ENCODE measurements at regions not wholly inside any gene's neighbourhood (a gene's known extent, or its start where the extent isn't known, plus 50 kb on each side); places are given as distances from the start of the nearest gene placed in this dataset.

DNA sequence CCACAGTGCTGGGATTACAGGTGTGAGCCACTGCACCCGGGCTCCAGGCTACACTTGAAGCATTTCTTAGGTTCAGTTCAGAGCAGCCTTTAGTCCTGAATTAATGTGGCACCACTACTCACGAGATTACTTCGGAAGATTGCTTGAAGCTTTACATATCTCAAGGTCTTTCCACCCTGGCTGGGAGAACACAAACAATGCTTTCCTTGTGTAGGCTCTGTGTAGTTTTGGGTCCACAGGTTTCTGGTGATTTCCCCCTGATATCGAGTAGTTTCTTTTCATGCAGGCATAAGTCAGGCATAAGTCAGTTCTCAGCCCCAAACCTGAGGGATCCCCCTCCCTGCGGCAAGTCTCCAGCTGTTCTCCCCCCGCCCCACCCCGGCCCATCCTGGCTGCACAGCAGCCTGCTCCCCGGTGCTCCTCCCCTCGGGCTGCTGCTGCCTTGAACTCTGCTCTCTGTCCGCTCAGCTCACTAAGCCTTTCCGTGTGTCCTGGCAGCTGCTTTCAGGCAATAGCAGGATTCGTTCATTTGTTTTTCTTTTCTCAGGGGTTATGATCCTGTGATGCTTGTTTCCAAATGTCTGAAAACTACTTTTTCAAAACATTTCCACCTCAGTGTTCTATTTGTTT, 417.7 kb downstream of the TMEM121 start:
- no peaks in the 10 kb centered on the region for H3K79me2 ChIP-seq (ENCODE audit: insufficient read depth, low read length)
- no TSS peak for BruUV-seq (replicated peaks)
- POLR2A ChIA-PET: no interaction called here
- peak; percentile 68 for DNase-seq (ENCODE audit: low spot score)
- peak; percentile 51 for FAIRE-seq
- intact Hi-C loops (cut with micrococcal nuclease; ENCODE audit: unreplicated experiment): no loop called here
- H3K9ac ChIP-seq (ENCODE audit: insufficient read depth, low read depth, low read length): no peak overlapping the region; the same call in 1 of the 2 replicates
- H3K27ac ChIP-seq (ENCODE audit: extremely low read length, insufficient read depth, low read length): peak overlapping the region; percentile 58
- peaks cover 0 to 1% of the 10 kb centered on the region in 2 experiments; a peak in 1 of 5 replicates for H3K27me3 ChIP-seq (ENCODE audit: control insufficient read depth in 1 of 2, insufficient read depth in 2 of 2, low read length in 2 of 2)
- ATAC-seq: peak; percentile 90
- peaks cover 22% of the 10 kb centered on the region for H3K4me1 ChIP-seq (ENCODE audit: insufficient read depth, low read length)
- WGBS (ENCODE audit: low lambda C conversion rate): 2% methylated on average over 11 of the region's 12 CpGs
- in situ Hi-C loops (cut with HindIII; ENCODE audit: extremely low pct_ligation_motif_present, low pct_unique_long_range_greater_than_20kb): loop anchor here (10.0 kb wide), 1 partner anchor 269 kb away; no protein-coding TSS in a partner anchor
- no peaks in the 10 kb centered on the region for H3K36me3 ChIP-seq (replicated peaks in 1 of 2; ENCODE audit: control insufficient read depth in 1 of 2, insufficient read depth in 2 of 2, low read length in 2 of 2)
- H4K20me1 ChIP-seq (ENCODE audit: insufficient read depth, low read length): no peaks in the 10 kb centered on the region
- H3K4me3 ChIP-seq (replicated peaks in 1 of 3; ENCODE audit: insufficient read depth in 1 of 3, low read depth in 2 of 3, low read length in 3 of 3): peak overlapping the region in 2 of 3 experiments; percentile 17 to 54; a peak in 3 of 6 replicates
- H2AFZ ChIP-seq (ENCODE audit: low read length): no peak overlapping the region
- CTCF ChIA-PET (ENCODE audit: low intra/inter-chr PET ratio, low total read pairs): interaction anchor here (1.6 kb wide), 1 partner anchor 55 kb away, joined by 9 read pairs; no protein-coding TSS in a partner anchor
- H3K9me3 ChIP-seq (ENCODE audit: low read length): no peaks in the 10 kb centered on the region
- H3K4me2 ChIP-seq (ENCODE audit: low read depth, low read length): peak overlapping the region; percentile 88
- TF ChIP-seq ZNF441 (CRISPR knock-in tag; IDR thresholded peaks at IDR 0.05; ENCODE audit: borderline replicate concordance) (no peak), PITX1 (CRISPR knock-in tag; IDR thresholded peaks at IDR 0.05) (peak; percentile 83), PATZ1 (CRISPR knock-in tag; IDR thresholded peaks at IDR 0.05) (peak; percentile 80), FOXO1 (CRISPR knock-in tag; IDR thresholded peaks at IDR 0.05) (peak; percentile 11; the same call in 1 of the 2 replicates), ZNF460 (CRISPR knock-in tag; IDR thresholded peaks at IDR 0.05; ENCODE audit: borderline replicate concordance) (no peak), ELF3 (CRISPR knock-in tag; IDR thresholded peaks at IDR 0.05) (0 out of 2 replicates have a peak, but pooled peaks have one; percentile 9), MAZ (IDR thresholded peaks at IDR 0.05; ENCODE audit: borderline replicate concordance, low read depth, low read length) (peak; percentile 67; the same call in 1 of the 2 replicates), MAZ (CRISPR knock-in tag; IDR thresholded peaks at IDR 0.05; ENCODE audit: low read depth) (no peak), ZSCAN21 (CRISPR knock-in tag; IDR thresholded peaks at IDR 0.05; ENCODE audit: borderline replicate concordance) (peak; percentile 35; the same call in 1 of the 2 replicates), ZNF451 (CRISPR knock-in tag; IDR thresholded peaks at IDR 0.05) (no peak), HDAC1 (CRISPR knock-in tag; IDR thresholded peaks at IDR 0.05) (0 out of 2 replicates have a peak, but pooled peaks have one; percentile 14), CTCF (CRISPR knock-in tag; IDR thresholded peaks at IDR 0.05) (peak; percentile 7; the same call in 1 of the 2 replicates), KAT8 (CRISPR knock-in tag; IDR thresholded peaks at IDR 0.05) (no peak), ZNF432 (CRISPR knock-in tag; IDR thresholded peaks at IDR 0.05; ENCODE audit: borderline replicate concordance) (no peak), SALL1 (CRISPR knock-in tag; IDR thresholded peaks at IDR 0.05) (0 out of 2 replicates have a peak, but pooled peaks have one; percentile 27), ONECUT2 (CRISPR knock-in tag; IDR thresholded peaks at IDR 0.05) (no peak)

All from HepG2 (cell line).